ENCODE measurements at regions not wholly inside any gene's neighbourhood (a gene's known extent, or its start where the extent isn't known, plus 50 kb on each side); places are given as distances from the start of the nearest gene placed in this dataset.

DNA sequence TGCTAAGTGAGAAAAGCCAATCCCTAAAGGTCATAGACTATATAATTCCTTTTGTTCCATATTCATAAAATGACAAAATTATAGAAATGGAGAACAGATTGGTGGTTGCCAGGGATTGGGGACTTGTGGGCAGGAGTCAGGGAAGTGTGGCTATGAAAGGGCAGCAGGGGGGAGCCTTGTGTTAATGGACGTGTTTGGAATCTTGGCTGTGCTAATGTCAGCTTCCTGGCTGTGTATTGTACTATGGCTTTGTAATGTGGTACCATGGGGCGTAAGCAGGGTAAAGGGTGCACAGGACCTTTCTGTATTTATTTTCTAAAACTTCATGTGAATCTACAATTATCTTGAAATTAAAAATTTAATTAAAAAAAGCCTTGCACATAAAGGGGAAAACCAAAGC, 248.5 kb downstream of the UQCRFS1 start:
- Histone ChIP-seq H3K9me3 (no peaks in the 10 kb centered on the region), H3K36me3 (no peaks in the 10 kb centered on the region), H3K27ac (no peak overlapping the region), H3K4me1 (peaks cover 0 to 3% of the 10 kb centered on the region in 2 donors), H3K4me3 (no peak overlapping the region), H3K27me3 (no peaks in the 10 kb centered on the region)
- in situ Hi-C loops (cut with MboI; ENCODE audit: low sequenced_read_pairs in 4 of 4) = no loop called here
- DNase-seq = no peak
- TF ChIP-seq POLR2A (IDR thresholded peaks at IDR 0.05) = no peak
- TF ChIP-seq, protein P1, sequence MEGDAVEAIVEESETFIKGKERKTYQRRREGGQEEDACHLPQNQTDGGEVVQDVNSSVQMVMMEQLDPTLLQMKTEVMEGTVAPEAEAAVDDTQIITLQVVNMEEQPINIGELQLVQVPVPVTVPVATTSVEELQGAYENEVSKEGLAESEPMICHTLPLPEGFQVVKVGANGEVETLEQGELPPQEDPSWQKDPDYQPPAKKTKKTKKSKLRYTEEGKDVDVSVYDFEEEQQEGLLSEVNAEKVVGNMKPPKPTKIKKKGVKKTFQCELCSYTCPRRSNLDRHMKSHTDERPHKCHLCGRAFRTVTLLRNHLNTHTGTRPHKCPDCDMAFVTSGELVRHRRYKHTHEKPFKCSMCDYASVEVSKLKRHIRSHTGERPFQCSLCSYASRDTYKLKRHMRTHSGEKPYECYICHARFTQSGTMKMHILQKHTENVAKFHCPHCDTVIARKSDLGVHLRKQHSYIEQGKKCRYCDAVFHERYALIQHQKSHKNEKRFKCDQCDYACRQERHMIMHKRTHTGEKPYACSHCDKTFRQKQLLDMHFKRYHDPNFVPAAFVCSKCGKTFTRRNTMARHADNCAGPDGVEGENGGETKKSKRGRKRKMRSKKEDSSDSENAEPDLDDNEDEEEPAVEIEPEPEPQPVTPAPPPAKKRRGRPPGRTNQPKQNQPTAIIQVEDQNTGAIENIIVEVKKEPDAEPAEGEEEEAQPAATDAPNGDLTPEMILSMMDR (IDR thresholded peaks at IDR 0.05 in 4 of 5, conservative IDR thresholded peaks at IDR 0.05 in 1 of 5) = no peak
- ATAC-seq = no peak
- intact Hi-C loops (cut with DNase I; ENCODE audit: low total_unique reads) = no loop called here

GRCh38 chr19:28963486-28964250, 249.3 kb downstream of the UQCRFS1 start:
- no peak for DNase-seq
- no peak for ATAC-seq
- no peaks in the 10 kb centered on the region for H3K36me3 ChIP-seq
- TF ChIP-seq POLR2A (IDR thresholded peaks at IDR 0.05) = no peak
- TF ChIP-seq, protein P1 (IDR thresholded peaks at IDR 0.05 in 4 of 5, conservative IDR thresholded peaks at IDR 0.05 in 1 of 5) = no peak
- intact Hi-C loops (cut with DNase I; ENCODE audit: low total_unique reads) (no loop called here), in situ Hi-C loops (cut with MboI; ENCODE audit: low sequenced_read_pairs in 4 of 4) (no loop called here)
- no peak overlapping the region for H3K4me3 ChIP-seq
- H3K27me3 ChIP-seq = no peaks in the 10 kb centered on the region
- H3K27ac ChIP-seq = no peak overlapping the region
- no peaks in the 10 kb centered on the region for H3K9me3 ChIP-seq
- peaks cover 0 to 3% of the 10 kb centered on the region in 2 donors for H3K4me1 ChIP-seq

DNA sequence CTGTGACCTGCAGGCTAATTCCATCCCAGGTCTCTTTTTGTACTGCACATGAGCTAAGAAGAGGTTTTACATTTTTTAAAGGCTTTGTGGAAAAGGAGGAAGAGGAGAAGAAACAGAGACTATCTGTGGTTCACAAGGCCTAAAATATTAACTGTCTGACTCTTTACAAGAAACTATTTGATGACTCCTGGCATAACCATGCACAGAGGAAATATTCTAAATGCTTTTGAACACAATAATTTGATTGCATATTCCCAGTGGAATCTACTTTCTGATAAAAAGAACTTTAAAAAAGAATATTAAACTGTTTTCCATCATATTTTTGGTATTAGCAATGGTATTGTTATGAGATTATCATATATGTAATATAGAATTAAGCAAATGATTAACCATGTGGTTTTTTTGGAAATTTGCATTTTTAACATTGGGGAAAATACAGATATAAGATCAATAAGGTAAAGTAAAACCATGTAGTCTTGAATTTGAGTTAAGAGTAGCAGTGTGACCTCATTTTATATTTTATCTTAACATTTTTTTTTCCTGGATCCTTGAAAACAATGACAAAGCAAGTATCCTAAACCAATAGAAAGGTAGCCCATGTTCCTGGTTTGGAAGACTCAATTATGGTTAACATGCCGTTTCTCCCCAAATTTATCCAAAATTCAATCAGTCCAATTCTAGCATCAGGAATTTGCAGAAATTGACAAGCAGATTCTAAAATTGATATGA, 251.0 kb downstream of the UQCRFS1 start:
- ATAC-seq (no peak), DNase-seq (no peak)
- in situ Hi-C loops (cut with MboI; ENCODE audit: low sequenced_read_pairs in 4 of 4) = no loop called here
- H3K27ac ChIP-seq = no peak overlapping the region
- H3K36me3 ChIP-seq = no peaks in the 10 kb centered on the region
- H3K4me3 ChIP-seq = no peak overlapping the region
- H3K9me3 ChIP-seq = no peaks in the 10 kb centered on the region
- no peak for TF ChIP-seq POLR2A (IDR thresholded peaks at IDR 0.05)
- TF ChIP-seq, protein P1 (IDR thresholded peaks at IDR 0.05 in 4 of 5, conservative IDR thresholded peaks at IDR 0.05 in 1 of 5) = no peak
- peaks cover 0 to under 1% of the 10 kb centered on the region in 2 donors for H3K4me1 ChIP-seq
- intact Hi-C loops (cut with DNase I; ENCODE audit: low total_unique reads) = no loop called here
- H3K27me3 ChIP-seq = no peaks in the 10 kb centered on the region

DNA sequence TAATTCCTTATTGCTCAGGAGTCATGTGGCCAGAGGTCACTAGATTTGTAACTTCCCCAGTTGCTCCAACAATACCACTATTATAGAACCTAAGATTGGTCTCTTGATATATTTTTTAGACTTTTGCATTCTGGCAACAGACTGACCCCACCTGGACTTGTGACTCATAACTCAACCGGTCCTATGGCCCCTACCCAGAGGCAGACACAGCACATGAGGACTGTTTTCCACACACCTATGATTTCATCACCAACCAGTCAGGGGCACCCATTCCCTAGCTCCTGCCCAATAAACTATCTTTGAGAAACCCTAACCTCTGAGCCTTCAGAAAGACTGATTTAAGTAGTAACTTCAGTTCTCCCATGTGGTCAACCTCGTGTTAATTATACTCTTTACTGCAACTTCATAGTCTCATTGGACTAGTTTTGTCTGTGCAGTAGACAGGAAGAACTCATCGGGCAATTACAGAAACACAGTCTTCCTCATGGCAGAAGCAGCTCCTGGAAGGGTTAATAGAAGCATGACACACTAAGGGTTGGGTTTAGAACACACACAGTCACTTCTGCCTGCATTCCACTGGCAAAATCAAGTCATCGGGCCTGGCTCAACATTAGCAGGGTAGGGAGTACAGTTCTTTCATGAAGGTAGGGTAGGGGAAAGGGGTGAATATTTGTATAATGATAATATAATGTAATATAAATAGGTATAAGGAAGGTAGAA, 251.8 kb downstream of the UQCRFS1 start:
- H3K27me3 ChIP-seq = no peaks in the 10 kb centered on the region
- in situ Hi-C loops (cut with MboI; ENCODE audit: low sequenced_read_pairs in 4 of 4) (no loop called here), intact Hi-C loops (cut with DNase I; ENCODE audit: low total_unique reads) (no loop called here)
- no peaks in the 10 kb centered on the region for H3K9me3 ChIP-seq
- TF ChIP-seq, protein P1 (IDR thresholded peaks at IDR 0.05 in 4 of 5, conservative IDR thresholded peaks at IDR 0.05 in 1 of 5) = no peak
- no peak for TF ChIP-seq POLR2A (IDR thresholded peaks at IDR 0.05)
- no peaks in the 10 kb centered on the region for H3K36me3 ChIP-seq
- DNase-seq = no peak
- H3K27ac ChIP-seq = no peak overlapping the region
- H3K4me1 ChIP-seq = no peaks in the 10 kb centered on the region
- no peak for ATAC-seq
- no peak overlapping the region for H3K4me3 ChIP-seq

Measured in gastrocnemius medialis (tissue), 4 donors.